ENCODE measurements at regions not wholly inside any gene's neighbourhood (a gene's known extent, or its start where the extent isn't known, plus 50 kb on each side); places are given as distances from the start of the nearest gene placed in this dataset.
"Not testable (repeated sequence)": the region's sequence is repeated elsewhere in the genome, so short reads cannot be mapped to it uniquely, and the experiment has no call there.

DNA sequence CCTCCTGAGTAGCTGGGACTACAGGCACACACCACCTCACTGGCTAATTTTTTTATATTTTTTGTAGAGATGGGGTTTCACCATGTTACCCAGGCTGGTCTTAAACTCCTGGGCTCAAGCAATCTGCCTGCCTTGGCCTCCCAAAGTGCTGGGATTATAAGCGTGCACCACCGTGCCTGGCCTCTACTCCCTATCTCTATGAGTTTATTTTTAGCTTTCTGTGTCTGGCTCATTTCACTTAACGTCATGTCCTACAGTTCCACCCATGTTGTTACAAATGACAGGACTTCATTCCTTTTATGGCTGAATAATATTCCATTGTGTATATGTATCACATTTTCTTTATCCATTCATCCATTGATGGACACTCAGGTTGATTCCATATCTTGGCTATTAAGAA is 164.2 kb upstream of the ZNF648 start:
- H3K9me3 ChIP-seq (replicated peaks; ENCODE audit: control insufficient read depth, insufficient read depth, low read depth, low read length); H3K27ac ChIP-seq (ENCODE audit: extremely low read depth, low read depth, low read length); H3K27me3 ChIP-seq (ENCODE audit: control insufficient read depth in 2 of 2, insufficient read depth in 2 of 2, low read length in 2 of 2); H3K4me1 ChIP-seq (replicated peaks in 1 of 2; ENCODE audit: control insufficient read depth in 2 of 2, insufficient read depth in 2 of 2, low read length in 2 of 2); H4K20me1 ChIP-seq (replicated peaks; ENCODE audit: control insufficient read depth, insufficient read depth, low read length); in situ Hi-C loops (cut with MboI); intact Hi-C loops (cut with micrococcal nuclease); H3K79me2 ChIP-seq (ENCODE audit: control insufficient read depth, insufficient read depth, low read length); FAIRE-seq; DNase-seq (ENCODE audit: extremely low read depth in 1 of 4, low spot score in 3 of 4); H3K9me1 ChIP-seq (ENCODE audit: control insufficient read depth, insufficient read depth, low read length); H3K4me3 ChIP-seq; H3K4me2 ChIP-seq (ENCODE audit: insufficient read depth, low read length); H3K9ac ChIP-seq (ENCODE audit: insufficient read depth in 1 of 2, low read depth in 2 of 2, low read length in 2 of 2); H3K36me3 ChIP-seq (ENCODE audit: control insufficient read depth, insufficient read depth, low read length); CTCF ChIA-PET (ENCODE audit: low intra/inter-chr PET ratio); H2AFZ ChIP-seq (ENCODE audit: low read depth, low read length); BruUV-seq (replicated peaks): not testable (repeated sequence)
- POLR2A ChIA-PET: interaction anchor here (0.5 kb wide), 1 partner anchor 1094 kb away, joined by 3 read pairs; no protein-coding TSS in a partner anchor
- TF ChIP-seq MEF2D (tag; conservative IDR thresholded peaks at IDR 0.05; ENCODE audit: low read depth) (peak; percentile 45; the same call in 1 of the 2 replicates), MEF2A (IDR thresholded peaks at IDR 0.05; ENCODE audit: control insufficient read depth, low read depth, low read length) (peak; percentile 72; the same call in 1 of the 2 replicates)
- WGBS (ENCODE audit: insufficient coverage, low coverage, missing lambda C conversion rate): 15% methylated on average over 3 of the region's 3 CpGs
- peak; percentile 50; the same call in 2 of the 3 replicates for ATAC-seq

DNA sequence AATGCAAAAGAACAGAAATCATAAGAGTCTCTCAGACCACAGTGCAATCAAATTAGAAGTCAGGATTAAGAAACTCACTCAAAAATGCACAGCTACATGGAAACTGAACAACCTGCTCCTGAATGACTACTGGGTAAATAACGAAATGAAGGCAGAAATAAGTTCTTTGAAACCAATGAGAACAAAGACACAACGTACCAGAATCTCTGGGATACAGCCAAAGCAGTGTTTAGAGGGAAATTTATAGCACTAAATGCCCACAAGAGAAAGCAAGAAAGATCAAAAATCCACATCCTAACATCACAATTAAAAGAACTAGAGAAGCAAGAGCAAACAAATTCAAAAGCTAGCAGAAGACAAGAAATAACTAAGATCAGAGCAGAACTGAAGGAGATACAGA is 160.5 kb upstream of the ZNF648 start:
- H3K4me1 ChIP-seq (replicated peaks in 1 of 2; ENCODE audit: control insufficient read depth in 2 of 2, insufficient read depth in 2 of 2, low read length in 2 of 2); H3K27ac ChIP-seq (ENCODE audit: extremely low read depth, low read depth, low read length); H3K4me2 ChIP-seq (ENCODE audit: insufficient read depth, low read length); FAIRE-seq; H3K4me3 ChIP-seq; H3K9me1 ChIP-seq (ENCODE audit: control insufficient read depth, insufficient read depth, low read length); ATAC-seq; in situ Hi-C loops (cut with MboI); DNase-seq (ENCODE audit: extremely low read depth in 1 of 4, low spot score in 3 of 4); H3K79me2 ChIP-seq (ENCODE audit: control insufficient read depth, insufficient read depth, low read length); H3K9me3 ChIP-seq (replicated peaks; ENCODE audit: control insufficient read depth, insufficient read depth, low read depth, low read length); H2AFZ ChIP-seq (ENCODE audit: low read depth, low read length); H3K27me3 ChIP-seq (ENCODE audit: control insufficient read depth in 2 of 2, insufficient read depth in 2 of 2, low read length in 2 of 2); BruUV-seq (replicated peaks); H4K20me1 ChIP-seq (replicated peaks; ENCODE audit: control insufficient read depth, insufficient read depth, low read length); intact Hi-C loops (cut with micrococcal nuclease); H3K9ac ChIP-seq (ENCODE audit: insufficient read depth in 1 of 2, low read depth in 2 of 2, low read length in 2 of 2); CTCF ChIA-PET (ENCODE audit: low intra/inter-chr PET ratio); H3K36me3 ChIP-seq (ENCODE audit: control insufficient read depth, insufficient read depth, low read length): not testable (repeated sequence)
- POLR2A ChIA-PET: interaction anchor here (1.6 kb wide), 1 partner anchor 19 kb away, joined by 4 read pairs; no protein-coding TSS in a partner anchor
- 9% methylated on average over 2 of the region's 2 CpGs for WGBS (ENCODE audit: insufficient coverage, low coverage, missing lambda C conversion rate)

Data from K562 (cell line).